KMS-11 (cell line): ENCODE measurements at regions not wholly inside any gene's neighbourhood (a gene's known extent, or its start where the extent isn't known, plus 50 kb on each side); places are given as distances from the start of the nearest gene placed in this dataset.

Experiments
- H2AFZ ChIP-seq: fragments of 200-600 bp; sonication (generic); 2 replicates; pipeline ENCODE4 v1.6.1; 2016; ENCODE audit warnings: antibody characterized with exemption, mixed run types, low read depth
- H3K27ac ChIP-seq: fragments of 200-600 bp; sonication (generic); 2 replicates; pipeline ENCODE4 v1.6.1; 2016; ENCODE audit warnings: mild to moderate bottlenecking, mixed run types
- H3K27me3 ChIP-seq: fragments of 200-600 bp; sonication (generic); 2 replicates; pipeline ENCODE4 v1.6.1; 2017; ENCODE audit warnings: mild to moderate bottlenecking, low read depth, mixed run types, moderate library complexity; ENCODE audit not compliant: insufficient read depth
- H3K36me3 ChIP-seq: fragments of 200-600 bp; sonication (generic); 2 replicates; pipeline ENCODE4 v1.6.1; 2017; ENCODE audit warnings: mild to moderate bottlenecking, mixed run types; ENCODE audit not compliant: insufficient read depth
- H3K4me1 ChIP-seq: fragments of 200-600 bp; sonication (generic); 2 replicates; pipeline ENCODE4 v1.6.1; 2016; ENCODE audit warnings: mild to moderate bottlenecking, low read depth, mixed run types; ENCODE audit not compliant: poor library complexity, severe bottlenecking
- H3K4me2 ChIP-seq: fragments of 200-600 bp; sonication (generic); 2 replicates; pipeline ENCODE4 v1.7.0; 2016; ENCODE audit warnings: mild to moderate bottlenecking, mixed run types
- H3K4me3 ChIP-seq: fragments of 200-600 bp; sonication (generic); IDR thresholded peaks from 2 replicates; pipeline ENCODE4 v1.6.1; 2017; ENCODE audit warnings: low read depth, low read length, mixed read lengths; ENCODE audit not compliant: insufficient read depth
- H3K79me2 ChIP-seq: fragments of 200-600 bp; sonication (generic); 2 replicates; pipeline ENCODE4 v1.6.1; 2016; ENCODE audit warnings: low read depth, mixed run types; ENCODE audit not compliant: insufficient read depth
- H3K9ac ChIP-seq: fragments of 200-600 bp; sonication (generic); 2 replicates; pipeline ENCODE4 v1.6.1; 2016; ENCODE audit warnings: mild to moderate bottlenecking, mixed run types
- H4K20me1 ChIP-seq: fragments of 200-600 bp; sonication (generic); 2 replicates; pipeline ENCODE4 v1.6.1; 2016; ENCODE audit warnings: mild to moderate bottlenecking, mixed run types; ENCODE audit not compliant: insufficient read depth
- CTCF ChIP-seq: fragments of 200-600 bp; sonication (generic); conservative IDR thresholded peaks from 2 replicates; pipeline ENCODE4 v1.6.1; 2017; ENCODE audit warnings: low read depth, mild to moderate bottlenecking, antibody characterized with exemption, low read length, moderate library complexity, mixed read lengths

GRCh38 chr17:14489986-14490385 is 189.1 kb downstream of the HS3ST3B1 start:
- Histone ChIP-seq H3K9ac (no peak overlapping the region), H3K4me1 (no peaks in the 10 kb centered on the region), H3K4me2 (no peak overlapping the region), H2AFZ (no peak overlapping the region), H3K36me3 (no peaks in the 10 kb centered on the region), H3K27ac (no peak overlapping the region), H4K20me1 (no peaks in the 10 kb centered on the region), H3K27me3 (no peaks in the 10 kb centered on the region), H3K4me3 (no peak overlapping the region), H3K79me2 (no peaks in the 10 kb centered on the region)
- no peak for TF ChIP-seq CTCF

GRCh38 chr17:14488958-14489550 is 188.2 kb downstream of the HS3ST3B1 start:
- Histone ChIP-seq H3K4me2 (no peak overlapping the region), H3K27ac (no peak overlapping the region), H3K4me3 (no peak overlapping the region), H3K27me3 (no peaks in the 10 kb centered on the region), H3K4me1 (no peaks in the 10 kb centered on the region), H3K79me2 (no peaks in the 10 kb centered on the region), H2AFZ (no peak overlapping the region), H3K9ac (no peak overlapping the region), H4K20me1 (no peaks in the 10 kb centered on the region), H3K36me3 (no peaks in the 10 kb centered on the region)
- TF ChIP-seq CTCF: no peak

GRCh38 chr17:14487068-14487467 is 186.2 kb downstream of the HS3ST3B1 start:
- Histone ChIP-seq H3K4me3 (no peak overlapping the region), H3K4me1 (no peaks in the 10 kb centered on the region), H3K36me3 (no peaks in the 10 kb centered on the region), H3K9ac (no peak overlapping the region), H4K20me1 (no peaks in the 10 kb centered on the region), H3K27ac (no peak overlapping the region), H3K79me2 (no peaks in the 10 kb centered on the region), H3K27me3 (no peaks in the 10 kb centered on the region), H2AFZ (no peak overlapping the region), H3K4me2 (no peak overlapping the region)
- TF ChIP-seq CTCF: no peak

- no peaks in the 10 kb centered on the region for H3K79me2 ChIP-seq
- H3K9ac ChIP-seq: no peak overlapping the region
- no peaks in the 10 kb centered on the region for H3K27me3 ChIP-seq
- no peaks in the 10 kb centered on the region for H4K20me1 ChIP-seq
- no peak overlapping the region for H3K4me3 ChIP-seq
- H3K4me1 ChIP-seq: no peaks in the 10 kb centered on the region
- no peaks in the 10 kb centered on the region for H3K36me3 ChIP-seq
- no peak overlapping the region for H3K27ac ChIP-seq
- no peak for TF ChIP-seq CTCF
- no peak overlapping the region for H3K4me2 ChIP-seq
- H2AFZ ChIP-seq: no peak overlapping the region
These were observed 181.8 kb downstream of the HS3ST3B1 start for GRCh38 chr17:14482715-14483114.
